Ovary (tissue), 7 donors: ENCODE measurements at regions not wholly inside any gene's neighbourhood (a gene's known extent, or its start where the extent isn't known, plus 50 kb on each side); places are given as distances from the start of the nearest gene placed in this dataset.

Experiments
- DNase-seq, 5 donors: peaks; one replicate each; pipeline ENCODE4 v3.0.0-alpha.2; 2019 to 2020
- H3K27ac ChIP-seq, 2 donors: fragments of 200-600 bp; one replicate each; pipeline versions ENCODE4 v1.5.1 to v1.8.0; 2019 to 2022
- H3K27me3 ChIP-seq: fragments of 200-600 bp; one replicate; pipeline ENCODE4 v1.8.0; 2022
- H3K36me3 ChIP-seq: fragments of 200-600 bp; sonication (generic); one replicate; pipeline ENCODE4 v1.5.1; 2019
- H3K4me1 ChIP-seq: one replicate; pipeline ENCODE4 v1.8.1; 2013; ENCODE audit warnings: mild to moderate bottlenecking, moderate library complexity; ENCODE audit not compliant: insufficient read depth
- H3K4me3 ChIP-seq: fragments of 200-600 bp; sonication (generic); one replicate; pipeline ENCODE4 v1.5.1; 2017
- H3K9me3 ChIP-seq, 2 donors: fragments of 200-600 bp in 1 of 2; sonication (generic) in 1 of 2; one replicate each; pipeline versions ENCODE4 v1.5.1 to v1.8.1; 2013 to 2019; ENCODE audit warnings: mild to moderate bottlenecking in 1 of 2, moderate library complexity in 1 of 2
- EP300 ChIP-seq: sonication (generic); formaldehyde crosslinking; IDR thresholded peaks from one replicate; pipeline ENCODE4 v1.6.1; 2017; ENCODE audit warnings: antibody characterized with exemption
- POLR2A ChIP-seq: fragments of 450-650 bp; IDR thresholded peaks from one replicate; pipeline ENCODE4 v1.6.1; 2017; ENCODE audit warnings: antibody characterized with exemption, mild to moderate bottlenecking, moderate library complexity
- WGBS, 3 donors: extraction: QIAGEN DNeasy Blood & Tissue Kit in 1 of 3; methylation state at CpG; one replicate each; pipeline versions ENCODE4 v1.1.5 to v1.1.7; 2013 to 2017; 5-methylcytosine and 5-hydroxymethylcytosine counted together
- intact Hi-C, 4 donors: fragments of 100-400 bp; cut with DNase I; formaldehyde crosslinking; loops; one replicate each; pipeline versions ENCODE4 v1.11.0 to v1.15.1; 2022 to 2023
- TF ChIP-seq, protein P1 (sequence below), 3 donors: fragments of 450-650 bp in 2 of 3; fragments of 200-600 bp in 1 of 3; IDR thresholded peaks; one replicate each; pipeline versions ENCODE4 v1.5.1 to v1.8.0; 2016 to 2022; ENCODE audit warnings: antibody characterized with exemption in 3 of 3, mild to moderate bottlenecking in 1 of 3
- donor health status: DM: no; HTN: no; CAD: no; lungs with moderate emphysema.
- donor health status: DM: no; HTN: no; CAD: no.
- donor health status: Bipolar disorder and iron deficiency.
- donor health status: DM: no; HTN: no; CAD: no.
- donor health status: DM: yes; HTN: yes; CAD: no.

DNA sequence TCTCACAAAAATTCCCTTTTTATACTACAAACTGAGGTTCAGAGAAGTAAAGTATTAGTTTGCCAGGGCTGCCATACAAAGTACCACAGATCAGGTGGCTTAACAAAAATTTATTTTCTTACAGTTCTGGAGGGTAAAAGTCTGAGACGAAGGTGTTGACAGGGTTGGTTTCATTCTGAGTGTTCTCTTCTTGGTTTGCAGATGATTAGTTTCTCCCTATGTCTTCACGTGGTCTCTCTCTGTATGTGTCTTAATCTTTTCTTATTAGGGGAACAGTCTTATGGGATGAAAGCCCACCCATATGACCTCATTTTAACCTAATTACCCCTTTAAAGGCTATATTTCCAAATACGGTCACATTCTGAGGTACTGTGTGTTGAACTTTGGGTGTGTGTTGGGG is 274.2 kb downstream of the BRINP1 start:
- intact Hi-C loops, result no loop called here
- no peak for TF ChIP-seq EP300
- TF ChIP-seq, protein P1, sequence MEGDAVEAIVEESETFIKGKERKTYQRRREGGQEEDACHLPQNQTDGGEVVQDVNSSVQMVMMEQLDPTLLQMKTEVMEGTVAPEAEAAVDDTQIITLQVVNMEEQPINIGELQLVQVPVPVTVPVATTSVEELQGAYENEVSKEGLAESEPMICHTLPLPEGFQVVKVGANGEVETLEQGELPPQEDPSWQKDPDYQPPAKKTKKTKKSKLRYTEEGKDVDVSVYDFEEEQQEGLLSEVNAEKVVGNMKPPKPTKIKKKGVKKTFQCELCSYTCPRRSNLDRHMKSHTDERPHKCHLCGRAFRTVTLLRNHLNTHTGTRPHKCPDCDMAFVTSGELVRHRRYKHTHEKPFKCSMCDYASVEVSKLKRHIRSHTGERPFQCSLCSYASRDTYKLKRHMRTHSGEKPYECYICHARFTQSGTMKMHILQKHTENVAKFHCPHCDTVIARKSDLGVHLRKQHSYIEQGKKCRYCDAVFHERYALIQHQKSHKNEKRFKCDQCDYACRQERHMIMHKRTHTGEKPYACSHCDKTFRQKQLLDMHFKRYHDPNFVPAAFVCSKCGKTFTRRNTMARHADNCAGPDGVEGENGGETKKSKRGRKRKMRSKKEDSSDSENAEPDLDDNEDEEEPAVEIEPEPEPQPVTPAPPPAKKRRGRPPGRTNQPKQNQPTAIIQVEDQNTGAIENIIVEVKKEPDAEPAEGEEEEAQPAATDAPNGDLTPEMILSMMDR (IDR thresholded peaks at IDR 0.05), result no peak
- no peak for TF ChIP-seq POLR2A
- no peak for DNase-seq
- no peaks in the 10 kb centered on the region for H3K36me3 ChIP-seq
- H3K4me1 ChIP-seq, result no peaks in the 10 kb centered on the region
- no peak overlapping the region for H3K4me3 ChIP-seq
- no peaks in the 10 kb centered on the region for H3K9me3 ChIP-seq
- WGBS, 3 donors, result 74 to 83% (median 75%) methylated on average over 3 of the region's 3 CpGs
- no peak overlapping the region for H3K27ac ChIP-seq
- no peaks in the 10 kb centered on the region for H3K27me3 ChIP-seq

DNA sequence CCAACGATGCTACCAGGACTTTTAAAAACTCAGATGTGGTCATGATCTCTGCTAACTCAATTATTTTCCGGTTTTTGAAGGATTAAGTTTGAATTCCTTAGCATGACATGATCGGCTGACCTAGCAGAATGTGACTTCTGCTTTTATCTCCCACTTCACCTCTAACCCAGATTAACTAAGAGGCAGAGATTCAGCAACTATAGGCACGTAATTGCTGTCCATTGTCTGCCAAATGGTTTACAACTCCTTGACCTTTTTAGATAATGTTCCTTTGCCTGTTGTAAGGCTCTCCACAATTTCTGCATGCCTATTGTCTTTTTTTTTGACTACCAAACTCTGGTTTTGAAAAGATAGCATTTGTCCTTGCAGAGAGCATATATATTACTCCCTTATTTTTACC is 268.2 kb downstream of the BRINP1 start:
- intact Hi-C loops, result no loop called here
- no peak for DNase-seq
- no peak overlapping the region for H3K4me3 ChIP-seq
- no peak overlapping the region for H3K27ac ChIP-seq
- TF ChIP-seq EP300, result no peak
- TF ChIP-seq, protein P1 (IDR thresholded peaks at IDR 0.05), result no peak
- no peak for TF ChIP-seq POLR2A
- H3K4me1 ChIP-seq, result no peaks in the 10 kb centered on the region
- no peaks in the 10 kb centered on the region for H3K27me3 ChIP-seq
- H3K9me3 ChIP-seq, result no peaks in the 10 kb centered on the region
- 23 to 36% (median 28%) methylated on average over 4 of the region's 4 CpGs for WGBS, 3 donors
- no peaks in the 10 kb centered on the region for H3K36me3 ChIP-seq

DNA sequence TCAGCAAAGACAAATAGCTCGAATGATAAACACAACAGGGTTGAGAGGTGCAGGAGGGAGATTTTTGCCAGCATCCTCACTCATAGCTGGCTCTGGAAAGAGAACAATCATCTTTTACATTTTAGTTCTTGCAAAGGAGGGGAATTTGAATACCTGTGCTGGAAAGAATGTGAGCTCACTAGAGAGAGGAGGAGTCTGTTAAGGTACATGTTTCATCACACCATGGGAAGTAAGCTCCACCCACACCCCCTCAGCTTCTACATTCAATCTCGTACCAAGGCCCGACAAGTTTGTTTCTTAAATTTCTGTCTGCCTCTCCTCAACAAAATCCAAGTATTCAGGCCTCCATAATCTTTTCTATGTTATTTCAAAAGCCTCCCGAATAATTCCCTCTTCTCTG is 254.6 kb downstream of the BRINP1 start:
- Histone ChIP-seq H3K4me1 (no peaks in the 10 kb centered on the region), H3K27me3 (no peaks in the 10 kb centered on the region), H3K36me3 (no peaks in the 10 kb centered on the region), H3K27ac (no peak overlapping the region), H3K4me3 (no peak overlapping the region), H3K9me3 (no peaks in the 10 kb centered on the region)
- TF ChIP-seq, protein P1 (IDR thresholded peaks at IDR 0.05), result no peak
- TF ChIP-seq POLR2A (no peak), EP300 (no peak)
- intact Hi-C loops, result no loop called here
- DNase-seq, result no peak
- 71 to 78% (median 76%) methylated on average over 4 of the region's 4 CpGs for WGBS, 3 donors
